ENCODE measurements at regions not wholly inside any gene's neighbourhood (a gene's known extent, or its start where the extent isn't known, plus 50 kb on each side); places are given as distances from the start of the nearest gene placed in this dataset.

GRCh38 chr2:241943961-241944575, 74.5 kb downstream of the RTP5 start:
- POLR2A ChIA-PET = no interaction called here
- no peaks in the 10 kb centered on the region for H3K36me3 ChIP-seq (ENCODE audit: control insufficient read depth in 2 of 2, insufficient read depth in 2 of 2, low read length in 1 of 2)
- H3K4me2 ChIP-seq (ENCODE audit: control insufficient read depth, insufficient read depth) = no peak overlapping the region
- no peaks in the 10 kb centered on the region for H4K20me1 ChIP-seq (ENCODE audit: control insufficient read depth, insufficient read depth)
- H2AFZ ChIP-seq (ENCODE audit: control insufficient read depth, low read depth, low read length) = no peak overlapping the region
- intact Hi-C loops (cut with micrococcal nuclease; ENCODE audit: unreplicated experiment) = no loop called here
- H3K4me3 ChIP-seq = no peak overlapping the region
- no peaks in the 10 kb centered on the region for H3K27me3 ChIP-seq (replicated peaks in 1 of 2; ENCODE audit: control insufficient read depth in 2 of 2, insufficient read depth in 2 of 2, low read length in 1 of 2)
- WGBS (ENCODE audit: insufficient coverage, insufficient replicate concordance, low lambda C conversion rate, missing lambda C conversion rate) = 60% methylated on average over 17 of the region's 17 CpGs
- ATAC-seq = no peak
- H3K27ac ChIP-seq (ENCODE audit: control insufficient read depth, insufficient read depth) = no peak overlapping the region
- no TSS peak for BruUV-seq (replicated peaks)
- in situ Hi-C loops (cut with MboI) = no loop called here
- H3K4me1 ChIP-seq (ENCODE audit: control insufficient read depth, insufficient read depth, low read length) = no peaks in the 10 kb centered on the region
- H3K9ac ChIP-seq (ENCODE audit: control insufficient read depth, insufficient read depth, low read length) = no peak overlapping the region
- no peaks in the 10 kb centered on the region; the same call in 1 of the 3 replicates for H3K9me3 ChIP-seq (replicated peaks; ENCODE audit: control insufficient read depth, insufficient read depth, low read length)
- no peaks in the 10 kb centered on the region for H3K79me2 ChIP-seq (ENCODE audit: control insufficient read depth, insufficient read depth, low read length)
- RAD21 ChIA-PET (ENCODE audit: unreplicated experiment) = no interaction called here
- CTCF ChIA-PET = no interaction called here
- no peak for DNase-seq (ENCODE audit: low read depth, low spot score)
- no peak for FAIRE-seq
- SMC1A ChIA-PET (ENCODE audit: uncharacterized antibody, unreplicated experiment) = no interaction called here
- TF ChIP-seq IRF5 (IDR thresholded peaks at IDR 0.05; ENCODE audit: borderline replicate concordance) (no peak), CHD4 (IDR thresholded peaks at IDR 0.05) (no peak), ZBTB11 (CRISPR knock-in tag; IDR thresholded peaks at IDR 0.05) (no peak), BACH1 (IDR thresholded peaks at IDR 0.05; ENCODE audit: borderline replicate concordance) (no peak), TCF12 (IDR thresholded peaks at IDR 0.05; ENCODE audit: low read depth, low read length) (no peak), HDGF (IDR thresholded peaks at IDR 0.05) (no peak), HSF1 (IDR thresholded peaks at IDR 0.05; ENCODE audit: low read depth, low read length) (no peak), TCF7 (IDR thresholded peaks at IDR 0.05; ENCODE audit: borderline replicate concordance) (no peak), MYC (IDR thresholded peaks at IDR 0.05; ENCODE audit: insufficient read depth, insufficient read length, insufficient replicate concordance, low read length, severe bottlenecking) (no peak), NFYA (IDR thresholded peaks at IDR 0.05; ENCODE audit: borderline replicate concordance, low read depth, low read length) (no peak), IRF3 (IDR thresholded peaks at IDR 0.05) (no peak), ATF3 (IDR thresholded peaks at IDR 0.05; ENCODE audit: borderline replicate concordance, extremely low read depth, low read depth, low read length) (no peak), GABPA (IDR thresholded peaks at IDR 0.05; ENCODE audit: low read depth) (no peak)
